Loucy (cell line): ENCODE measurements at regions not wholly inside any gene's neighbourhood (a gene's known extent, or its start where the extent isn't known, plus 50 kb on each side); places are given as distances from the start of the nearest gene placed in this dataset.

Experiments used
- CTCF ChIP-seq: fragments of 200-600 bp; sonication (generic); conservative IDR thresholded peaks from 2 replicates; pipeline ENCODE4 v1.5.1; 2014; ENCODE audit warnings: mild to moderate bottlenecking, antibody characterized with exemption, low read length
- EZH2phosphoT487 ChIP-seq: fragments of 200-600 bp; IDR thresholded peaks from 2 replicates; pipeline ENCODE4 v1.6.1; 2018; ENCODE audit warnings: antibody characterized with exemption, mild to moderate bottlenecking, moderate library complexity, borderline replicate concordance

GRCh38 chr1:166579557-166580501 is 259.4 kb upstream of the POGK start:
- no peak for TF ChIP-seq CTCF
- TF ChIP-seq EZH2phosphoT487 = no peak
